GM12875 (cell line): ENCODE measurements at regions not wholly inside any gene's neighbourhood (a gene's known extent, or its start where the extent isn't known, plus 50 kb on each side); places are given as distances from the start of the nearest gene placed in this dataset.

Experiments
- H3K4me3 ChIP-seq: one replicate; pipeline ENCODE4 v1.5.1; 2011; ENCODE audit warnings: low read depth, low read length, control low read depth
- TF ChIP-seq, protein P1 (sequence below): IDR thresholded peaks from 2 replicates; pipeline ENCODE4 v1.5.1; 2011; ENCODE audit warnings: low read depth, mild to moderate bottlenecking, control low read depth, inconsistent platforms, low read length, moderate library complexity, borderline replicate concordance; ENCODE audit not compliant: insufficient read depth

DNA sequence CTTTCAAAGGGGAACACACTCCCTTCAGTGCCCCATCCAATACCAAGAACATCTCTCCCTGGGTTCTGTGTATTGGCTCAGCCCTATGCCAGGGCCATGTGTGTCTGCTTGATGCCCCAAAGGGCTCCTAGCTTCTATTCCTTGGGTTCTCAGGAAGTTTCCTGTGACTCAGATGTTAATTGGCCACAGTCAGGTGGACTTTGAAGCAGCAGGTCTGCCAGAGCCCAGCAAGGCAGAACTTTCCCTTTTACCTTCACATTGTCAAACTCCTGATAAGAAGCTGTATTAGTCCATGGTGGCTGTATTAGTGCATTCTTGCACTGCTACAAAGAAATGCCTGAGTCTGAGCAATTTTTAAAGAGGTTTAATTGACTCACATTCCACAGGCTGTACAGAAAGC lies 116.0 kb upstream of the PTPRT start:
- H3K4me3 ChIP-seq: no peak overlapping the region
- TF ChIP-seq, protein P1, sequence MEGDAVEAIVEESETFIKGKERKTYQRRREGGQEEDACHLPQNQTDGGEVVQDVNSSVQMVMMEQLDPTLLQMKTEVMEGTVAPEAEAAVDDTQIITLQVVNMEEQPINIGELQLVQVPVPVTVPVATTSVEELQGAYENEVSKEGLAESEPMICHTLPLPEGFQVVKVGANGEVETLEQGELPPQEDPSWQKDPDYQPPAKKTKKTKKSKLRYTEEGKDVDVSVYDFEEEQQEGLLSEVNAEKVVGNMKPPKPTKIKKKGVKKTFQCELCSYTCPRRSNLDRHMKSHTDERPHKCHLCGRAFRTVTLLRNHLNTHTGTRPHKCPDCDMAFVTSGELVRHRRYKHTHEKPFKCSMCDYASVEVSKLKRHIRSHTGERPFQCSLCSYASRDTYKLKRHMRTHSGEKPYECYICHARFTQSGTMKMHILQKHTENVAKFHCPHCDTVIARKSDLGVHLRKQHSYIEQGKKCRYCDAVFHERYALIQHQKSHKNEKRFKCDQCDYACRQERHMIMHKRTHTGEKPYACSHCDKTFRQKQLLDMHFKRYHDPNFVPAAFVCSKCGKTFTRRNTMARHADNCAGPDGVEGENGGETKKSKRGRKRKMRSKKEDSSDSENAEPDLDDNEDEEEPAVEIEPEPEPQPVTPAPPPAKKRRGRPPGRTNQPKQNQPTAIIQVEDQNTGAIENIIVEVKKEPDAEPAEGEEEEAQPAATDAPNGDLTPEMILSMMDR: no peak

DNA sequence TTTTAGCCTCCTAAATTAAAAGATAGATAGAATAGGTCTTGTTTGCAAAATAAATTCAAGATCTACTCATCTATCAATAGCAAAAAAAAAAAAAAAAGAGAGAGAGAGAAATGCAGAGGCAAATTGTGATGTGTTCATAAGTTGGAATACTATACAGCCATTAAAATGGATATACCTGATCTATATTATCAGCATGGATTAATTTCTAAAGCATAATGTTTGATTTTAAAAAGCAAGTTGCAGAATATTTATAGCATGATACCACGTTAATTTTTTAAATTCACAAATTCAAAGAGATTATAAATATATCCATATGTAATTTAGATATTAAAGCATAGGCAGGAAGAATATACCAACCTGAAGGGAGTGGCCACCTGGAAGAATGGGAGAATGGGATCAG lies 114.9 kb upstream of the PTPRT start:
- no peak overlapping the region for H3K4me3 ChIP-seq
- TF ChIP-seq, protein P1: no peak

DNA sequence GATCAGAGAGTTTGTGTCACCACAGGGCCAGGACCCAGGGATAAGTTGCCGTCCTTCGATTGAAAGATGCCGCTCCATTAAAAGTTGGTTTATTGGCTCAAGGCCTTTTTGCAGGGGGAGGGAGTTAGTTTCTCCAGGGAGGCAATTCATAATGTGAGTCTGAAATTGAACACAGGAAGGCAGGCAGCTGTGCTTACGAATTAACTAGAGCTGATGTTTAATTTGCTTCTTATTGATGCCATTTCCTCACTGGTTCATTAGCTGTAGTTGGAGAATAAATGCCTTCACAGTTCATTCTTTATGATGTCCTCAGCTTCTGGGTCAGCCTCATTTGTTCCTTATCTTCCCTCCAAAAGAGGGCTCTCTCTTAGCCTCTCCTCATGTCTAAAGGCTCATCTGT lies 113.2 kb upstream of the PTPRT start:
- no peak overlapping the region for H3K4me3 ChIP-seq
- TF ChIP-seq, protein P1: no peak

DNA sequence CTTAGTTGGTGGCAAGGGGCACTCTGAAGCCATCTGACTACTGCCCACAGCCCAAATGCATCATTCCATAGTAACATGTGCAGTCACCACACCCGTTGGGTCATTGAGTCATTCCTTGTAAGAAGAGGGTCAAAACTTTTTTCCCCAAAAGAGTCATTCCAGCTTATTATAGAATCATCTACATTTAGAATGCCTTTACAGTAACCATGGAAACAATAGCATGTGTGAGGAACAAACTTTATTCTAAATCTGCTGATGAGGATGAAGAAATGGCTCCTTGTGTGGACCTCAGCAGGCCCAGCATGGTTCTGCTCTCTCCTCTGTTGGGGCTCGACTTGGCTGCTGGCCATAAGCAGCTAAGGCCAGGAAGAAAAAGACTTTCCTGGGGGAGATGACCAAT lies 111.2 kb upstream of the PTPRT start:
- TF ChIP-seq, protein P1: no peak
- H3K4me3 ChIP-seq: no peak overlapping the region

DNA sequence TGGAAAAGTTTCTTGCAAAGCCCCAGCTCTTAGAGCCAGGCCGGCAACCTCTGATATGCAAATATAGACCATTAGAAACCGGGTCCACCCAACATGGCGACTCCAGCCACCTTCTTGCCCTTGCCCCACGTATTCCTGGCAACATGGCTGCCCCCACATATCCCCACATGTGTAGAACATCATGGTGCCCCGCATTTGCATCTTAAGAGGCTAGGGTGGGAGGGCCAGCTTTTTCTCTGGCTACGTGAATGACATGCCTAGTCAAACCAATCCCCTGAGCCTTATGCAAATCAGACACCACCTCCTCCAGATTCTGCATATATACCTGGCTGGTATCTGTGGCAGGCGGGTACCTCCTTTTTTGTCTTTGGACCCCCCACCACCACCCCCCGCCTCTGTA lies 106.1 kb upstream of the PTPRT start:
- TF ChIP-seq, protein P1: no peak
- H3K4me3 ChIP-seq: no peak overlapping the region

DNA sequence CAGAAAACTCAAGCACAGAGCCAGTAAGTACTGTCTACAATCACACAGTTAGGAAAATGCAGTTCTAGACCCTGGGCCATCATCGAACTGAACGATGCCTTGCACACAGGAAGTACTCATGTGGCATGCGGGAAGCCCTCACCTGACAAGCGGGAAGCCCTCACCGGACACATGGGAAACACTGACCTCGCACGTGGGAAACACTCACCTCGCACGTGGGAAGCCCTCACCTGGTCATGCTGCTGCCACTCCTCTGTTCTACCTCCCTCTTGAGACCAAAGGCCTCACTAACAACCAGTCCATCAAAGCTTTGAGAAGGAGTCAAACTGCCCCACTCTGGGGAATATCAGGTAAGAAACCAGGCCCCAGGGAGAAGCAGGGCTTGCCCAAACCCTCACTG lies 105.6 kb upstream of the PTPRT start:
- TF ChIP-seq, protein P1: no peak
- no peak overlapping the region for H3K4me3 ChIP-seq

DNA sequence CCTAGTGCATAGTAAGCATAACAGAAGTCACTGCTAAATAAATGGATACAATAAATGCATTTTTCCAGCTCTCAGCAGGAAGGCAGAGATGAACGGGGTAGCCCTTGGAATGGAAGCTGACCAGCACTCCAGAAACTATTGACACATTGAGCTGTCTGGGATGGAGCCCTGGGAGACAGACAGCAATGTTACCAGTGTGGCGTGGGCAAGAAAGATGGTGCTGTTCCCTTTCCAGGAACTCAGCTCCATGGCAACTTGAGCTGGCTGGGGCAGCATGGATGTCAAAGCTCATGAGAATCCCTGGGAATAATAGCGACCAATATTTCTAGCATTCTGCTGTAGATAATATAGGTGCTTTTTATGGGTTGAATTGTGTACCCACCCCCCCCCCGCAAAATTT lies 104.3 kb upstream of the PTPRT start:
- TF ChIP-seq, protein P1: no peak

More for the DNA sequence above, 104.3 kb upstream of the PTPRT start:
- H3K4me3 ChIP-seq: no peak overlapping the region
